Endothelial cell of umbilical vein (primary cell): ENCODE measurements at regions not wholly inside any gene's neighbourhood (a gene's known extent, or its start where the extent isn't known, plus 50 kb on each side); places are given as distances from the start of the nearest gene placed in this dataset.

Experiments used
- BruUV-seq: library from RNA; stranded (reverse); fragments of 400-500 nt; replicated peaks from 2 replicates; lab custom pipeline; 2021; lab: Mats Ljungman, UMichigan
- CTCF ChIA-PET: fragments of 300-600, 350-600 bp; sonication (Branson Sonifier 250); formaldehyde crosslinking; loops from one replicate; lab custom pipeline; 2021; ENCODE audit warnings: antibody characterized with exemption, inconsistent platforms; lab: Charles Lee
- POLR2A ChIA-PET: fragments of 300-600, 350-600 bp; sonication (Branson Sonifier 250); formaldehyde crosslinking; loops from one replicate; lab custom pipeline; 2021; ENCODE audit warnings: antibody characterized with exemption, inconsistent platforms; lab: Charles Lee
- DNase-seq: peaks from one replicate; pipeline ENCODE4 v3.0.0-alpha.2; 2011; ENCODE audit warnings: low read depth, low spot score
- FAIRE-seq: peaks from 2 replicates; lab custom pipeline; 2011; peaks lifted over from hg19 to GRCh38; lab: Jason Lieb, UNC
- H2AFZ ChIP-seq: 2 replicates; pipeline ENCODE4 v1.6.0; 2012; ENCODE audit warnings: low read depth, low read length, control low read depth, inconsistent platforms
- H3K27ac ChIP-seq: 2 replicates; pipeline ENCODE4 v1.5.1; 2011; ENCODE audit warnings: low read depth, mild to moderate bottlenecking, control low read depth, low read length, moderate library complexity; ENCODE audit not compliant: insufficient read depth
- H3K27me3 ChIP-seq, 2 experiments: 2 replicates each; pipeline versions ENCODE4 v1.6.0 to v1.6.1; 2011; ENCODE audit warnings: low read length in 2 of 2, mixed read lengths in 1 of 2; ENCODE audit not compliant: control insufficient read depth in 2 of 2, insufficient read depth in 2 of 2
- H3K36me3 ChIP-seq, 2 experiments: 2 replicates in 1 of 2; 3 replicates in 1 of 2; pipeline ENCODE4 v1.5.1; 2011; ENCODE audit warnings: low read length in 2 of 2, mild to moderate bottlenecking in 1 of 2, moderate library complexity in 1 of 2; ENCODE audit not compliant: control insufficient read depth in 2 of 2, insufficient read depth in 2 of 2; ENCODE audit errors: extremely low read depth in 1 of 2
- H3K4me1 ChIP-seq: 3 replicates; pipeline ENCODE4 v1.5.1; 2011; ENCODE audit warnings: mild to moderate bottlenecking, low read length; ENCODE audit not compliant: control insufficient read depth, insufficient read depth; ENCODE audit errors: extremely low read depth
- H3K4me2 ChIP-seq: 2 replicates; pipeline ENCODE4 v1.6.1; 2011; ENCODE audit warnings: low read length, control low read depth, mixed read lengths; ENCODE audit not compliant: insufficient read depth
- H3K4me3 ChIP-seq, 3 experiments: fragments of 200-600 bp in 1 of 3; sonication (generic), shearing (Covaris generic) in 1 of 3; replicated peaks in 1 of 3; 2 replicates each; pipeline ENCODE4 v1.5.1; 2011 to 2016; ENCODE audit warnings: control low read depth in 3 of 3, low read length in 3 of 3, mild to moderate bottlenecking in 2 of 3, inconsistent platforms in 1 of 3, low read depth in 1 of 3, moderate library complexity in 1 of 3; ENCODE audit not compliant: insufficient read depth in 1 of 3
- H3K79me2 ChIP-seq: 2 replicates; pipeline ENCODE4 v1.6.0; 2012; ENCODE audit warnings: low read length, inconsistent platforms; ENCODE audit not compliant: control insufficient read depth, insufficient read depth
- H3K9ac ChIP-seq: replicated peaks from 2 replicates; pipeline ENCODE3; 2011; ENCODE audit warnings: low read length, control low read depth; ENCODE audit not compliant: insufficient read depth; ENCODE audit errors: extremely low read depth
- H3K9me1 ChIP-seq: replicated peaks from 3 replicates; pipeline ENCODE4 v1.6.0; 2011; ENCODE audit warnings: mild to moderate bottlenecking, low read length; ENCODE audit not compliant: control insufficient read depth, insufficient read depth; ENCODE audit errors: extremely low read depth
- H3K9me3 ChIP-seq: replicated peaks from 2 replicates; pipeline ENCODE4 v1.5.1; 2012; ENCODE audit warnings: low read length, inconsistent platforms; ENCODE audit not compliant: control insufficient read depth, insufficient read depth
- H4K20me1 ChIP-seq: replicated peaks from 2 replicates; pipeline ENCODE3; 2011; ENCODE audit warnings: mild to moderate bottlenecking, low read length; ENCODE audit not compliant: control insufficient read depth, insufficient read depth; ENCODE audit errors: extremely low read depth
- EZH2 ChIP-seq: IDR thresholded peaks from 2 replicates; pipeline ENCODE4 v1.6.1; 2012; ENCODE audit warnings: borderline replicate concordance, low read depth, mild to moderate bottlenecking, moderate library complexity, low read length, inconsistent platforms; ENCODE audit not compliant: severe bottlenecking
- FOS ChIP-seq: IDR thresholded peaks from 2 replicates; pipeline ENCODE4 v1.6.1; 2011; ENCODE audit warnings: mild to moderate bottlenecking, low read length, moderate library complexity, borderline replicate concordance; ENCODE audit not compliant: insufficient read depth
- GATA2 ChIP-seq: IDR thresholded peaks from 2 replicates; pipeline ENCODE4 v1.7.0; 2011; ENCODE audit warnings: low read depth, mild to moderate bottlenecking, moderate library complexity, mixed read lengths, low read length; ENCODE audit not compliant: insufficient read length, insufficient read depth
- JUN ChIP-seq: IDR thresholded peaks from 2 replicates; pipeline ENCODE4 v1.6.1; 2011; ENCODE audit warnings: borderline replicate concordance, low read depth; ENCODE audit not compliant: insufficient read length, insufficient read depth
- MAX ChIP-seq: IDR thresholded peaks from 2 replicates; pipeline ENCODE4 v1.6.1; 2011; ENCODE audit not compliant: insufficient read depth, insufficient read length
- MYC ChIP-seq: IDR thresholded peaks from one replicate; pipeline ENCODE4 v1.6.1; 2011; ENCODE audit warnings: mild to moderate bottlenecking, low read depth, low read length
- POLR2A ChIP-seq: IDR thresholded peaks from 2 replicates; pipeline ENCODE4 v1.6.1; 2012; ENCODE audit warnings: low read depth, mild to moderate bottlenecking, control low read depth, low read length
- POLR2AphosphoS5 ChIP-seq: IDR thresholded peaks from 2 replicates; pipeline ENCODE4 v1.6.1; 2012; ENCODE audit warnings: low read depth, mild to moderate bottlenecking, control low read depth, low read length, moderate library complexity; ENCODE audit not compliant: insufficient read depth
- dilution Hi-C: fragments of 300-500 bp; cut with MboI; formaldehyde crosslinking; loops from one replicate; pipeline ENCODE4 v1.15.0; 2019; ENCODE audit warnings: low sequenced_read_pairs; ENCODE audit not compliant: extremely low pct_ligation_motif_present
- intact Hi-C: fragments of 100-400 bp; cut with micrococcal nuclease; formaldehyde crosslinking; loops from one replicate; pipeline ENCODE4 v1.10.0; 2022
- TF ChIP-seq, protein P1 (sequence below), 2 donors: IDR thresholded peaks; 1 replicate in 1 of 2; 2 replicates in 1 of 2; pipeline ENCODE4 v1.5.1; 2011; ENCODE audit warnings: low read length in 2 of 2, mild to moderate bottlenecking in 2 of 2, moderate library complexity in 2 of 2, control low read depth in 1 of 2, inconsistent platforms in 1 of 2, low read depth in 1 of 2; ENCODE audit not compliant: insufficient read depth in 1 of 2; ENCODE audit errors: extremely low read depth in 1 of 2

GRCh38 chr12:68508576-68508975, 102.1 kb upstream of the RAP1B start:
- Histone ChIP-seq H3K79me2 (no peaks in the 10 kb centered on the region), H3K9me1 (no peaks in the 10 kb centered on the region), H3K4me2 (no peak overlapping the region), H3K4me1 (no peaks in the 10 kb centered on the region), H3K4me3 (no peak overlapping the region), H3K27me3 (peaks cover 0 to 2% of the 10 kb centered on the region in 2 experiments), H4K20me1 (no peaks in the 10 kb centered on the region), H3K36me3 (no peaks in the 10 kb centered on the region), H2AFZ (no peak overlapping the region), H3K9ac (no peak overlapping the region), H3K27ac (no peak overlapping the region), H3K9me3 (no peaks in the 10 kb centered on the region)
- ChIA-PET CTCF (interaction anchor here (3.2 kb wide), 1 partner anchor 8 kb away, joined by 13 read pairs; no protein-coding TSS in a partner anchor), POLR2A (no interaction called here)
- dilution Hi-C loops = no loop called here
- intact Hi-C loops = no loop called here
- BruUV-seq = no TSS peak
- TF ChIP-seq MYC (no peak), FOS (no peak), EZH2 (no peak), JUN (no peak), GATA2 (no peak), POLR2AphosphoS5 (no peak), MAX (no peak)
- FAIRE-seq (no peak), DNase-seq (no peak)

- H3K27ac ChIP-seq = no peak overlapping the region
- TF ChIP-seq JUN (no peak), POLR2A (no peak), GATA2 (no peak), MAX (no peak), EZH2 (no peak), FOS (no peak), POLR2AphosphoS5 (no peak), MYC (no peak)
- TF ChIP-seq, protein P1, sequence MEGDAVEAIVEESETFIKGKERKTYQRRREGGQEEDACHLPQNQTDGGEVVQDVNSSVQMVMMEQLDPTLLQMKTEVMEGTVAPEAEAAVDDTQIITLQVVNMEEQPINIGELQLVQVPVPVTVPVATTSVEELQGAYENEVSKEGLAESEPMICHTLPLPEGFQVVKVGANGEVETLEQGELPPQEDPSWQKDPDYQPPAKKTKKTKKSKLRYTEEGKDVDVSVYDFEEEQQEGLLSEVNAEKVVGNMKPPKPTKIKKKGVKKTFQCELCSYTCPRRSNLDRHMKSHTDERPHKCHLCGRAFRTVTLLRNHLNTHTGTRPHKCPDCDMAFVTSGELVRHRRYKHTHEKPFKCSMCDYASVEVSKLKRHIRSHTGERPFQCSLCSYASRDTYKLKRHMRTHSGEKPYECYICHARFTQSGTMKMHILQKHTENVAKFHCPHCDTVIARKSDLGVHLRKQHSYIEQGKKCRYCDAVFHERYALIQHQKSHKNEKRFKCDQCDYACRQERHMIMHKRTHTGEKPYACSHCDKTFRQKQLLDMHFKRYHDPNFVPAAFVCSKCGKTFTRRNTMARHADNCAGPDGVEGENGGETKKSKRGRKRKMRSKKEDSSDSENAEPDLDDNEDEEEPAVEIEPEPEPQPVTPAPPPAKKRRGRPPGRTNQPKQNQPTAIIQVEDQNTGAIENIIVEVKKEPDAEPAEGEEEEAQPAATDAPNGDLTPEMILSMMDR (IDR thresholded peaks at IDR 0.05; ENCODE audit: extremely low read depth in 1 of 2, insufficient read depth in 1 of 2, low read depth in 1 of 2, low read length in 2 of 2) = no peak
- H4K20me1 ChIP-seq = no peaks in the 10 kb centered on the region
- ChIA-PET POLR2A (no interaction called here), CTCF (interaction anchor here (3.2 kb wide), 1 partner anchor 9 kb away, joined by 13 read pairs; no protein-coding TSS in a partner anchor)
- no peaks in the 10 kb centered on the region for H3K9me3 ChIP-seq
- no peak overlapping the region for H3K9ac ChIP-seq
- peaks cover 0 to 2% of the 10 kb centered on the region in 2 experiments for H3K27me3 ChIP-seq
- H3K4me3 ChIP-seq = no peak overlapping the region
- intact Hi-C loops (no loop called here), dilution Hi-C loops (no loop called here)
- BruUV-seq = no TSS peak
- no peak overlapping the region for H3K4me2 ChIP-seq
- H3K36me3 ChIP-seq = no peaks in the 10 kb centered on the region
- no peak for FAIRE-seq
- H3K79me2 ChIP-seq = no peaks in the 10 kb centered on the region
- DNase-seq = no peak
- H3K4me1 ChIP-seq = no peaks in the 10 kb centered on the region
- no peaks in the 10 kb centered on the region for H3K9me1 ChIP-seq
- H2AFZ ChIP-seq = no peak overlapping the region
Observed at GRCh38 chr12:68509242-68509641, 101.5 kb upstream of the RAP1B start.
